RWPE1 (cell line): ENCODE measurements at regions not wholly inside any gene's neighbourhood (a gene's known extent, or its start where the extent isn't known, plus 50 kb on each side); places are given as distances from the start of the nearest gene placed in this dataset.

Experiments used
- CTCF ChIA-PET: fragments of 350-600 bp; sonication (Branson Sonifier 250); formaldehyde crosslinking; extraction: SDS; loops from one replicate; lab custom pipeline; 2021; lab: Yijun Ruan, JAX
- POLR2A ChIA-PET: fragments of 400-600 bp; formaldehyde crosslinking; extraction: SDS; loops from one replicate; lab custom pipeline; 2020; ENCODE audit warnings: antibody characterized with exemption; ENCODE audit not compliant: low non-redundant PET; lab: Yijun Ruan, JAX
- DNase-seq: peaks from one replicate; pipeline ENCODE4 v3.0.0; 2012; ENCODE audit warnings: low spot score
- H3K27ac ChIP-seq: fragments of 450-650 bp; 2 replicates; pipeline ENCODE4 v1.5.1; 2017
- TF ChIP-seq, protein P1 (sequence below): fragments of 450-650 bp; conservative IDR thresholded peaks from 2 replicates; pipeline ENCODE4 v1.5.1; 2017; ENCODE audit warnings: low read depth, mild to moderate bottlenecking

DNA sequence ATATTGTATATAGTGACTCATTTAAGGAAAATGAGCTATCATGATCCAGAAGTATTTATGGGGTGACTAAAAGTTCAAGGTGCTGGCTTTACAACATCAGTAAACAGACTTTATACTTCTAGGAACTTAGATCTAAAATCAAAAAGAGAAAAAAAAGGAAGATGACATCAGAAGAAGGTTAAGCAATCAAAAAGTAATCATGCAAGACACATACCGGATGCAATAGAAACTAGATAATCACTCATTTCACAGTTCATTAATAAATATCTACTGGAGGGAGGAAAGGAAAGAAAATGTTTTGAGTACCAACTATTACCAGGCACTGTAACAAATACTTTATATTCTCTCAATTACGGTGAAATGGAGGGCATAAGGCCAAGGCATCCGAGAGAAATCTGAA lies 276.4 kb downstream of the SPRY1 start:
- no peak overlapping the region for H3K27ac ChIP-seq
- POLR2A ChIA-PET: no interaction called here
- TF ChIP-seq, protein P1, sequence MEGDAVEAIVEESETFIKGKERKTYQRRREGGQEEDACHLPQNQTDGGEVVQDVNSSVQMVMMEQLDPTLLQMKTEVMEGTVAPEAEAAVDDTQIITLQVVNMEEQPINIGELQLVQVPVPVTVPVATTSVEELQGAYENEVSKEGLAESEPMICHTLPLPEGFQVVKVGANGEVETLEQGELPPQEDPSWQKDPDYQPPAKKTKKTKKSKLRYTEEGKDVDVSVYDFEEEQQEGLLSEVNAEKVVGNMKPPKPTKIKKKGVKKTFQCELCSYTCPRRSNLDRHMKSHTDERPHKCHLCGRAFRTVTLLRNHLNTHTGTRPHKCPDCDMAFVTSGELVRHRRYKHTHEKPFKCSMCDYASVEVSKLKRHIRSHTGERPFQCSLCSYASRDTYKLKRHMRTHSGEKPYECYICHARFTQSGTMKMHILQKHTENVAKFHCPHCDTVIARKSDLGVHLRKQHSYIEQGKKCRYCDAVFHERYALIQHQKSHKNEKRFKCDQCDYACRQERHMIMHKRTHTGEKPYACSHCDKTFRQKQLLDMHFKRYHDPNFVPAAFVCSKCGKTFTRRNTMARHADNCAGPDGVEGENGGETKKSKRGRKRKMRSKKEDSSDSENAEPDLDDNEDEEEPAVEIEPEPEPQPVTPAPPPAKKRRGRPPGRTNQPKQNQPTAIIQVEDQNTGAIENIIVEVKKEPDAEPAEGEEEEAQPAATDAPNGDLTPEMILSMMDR: no peak
- peak; percentile 23 for DNase-seq
- CTCF ChIA-PET: no interaction called here

DNA sequence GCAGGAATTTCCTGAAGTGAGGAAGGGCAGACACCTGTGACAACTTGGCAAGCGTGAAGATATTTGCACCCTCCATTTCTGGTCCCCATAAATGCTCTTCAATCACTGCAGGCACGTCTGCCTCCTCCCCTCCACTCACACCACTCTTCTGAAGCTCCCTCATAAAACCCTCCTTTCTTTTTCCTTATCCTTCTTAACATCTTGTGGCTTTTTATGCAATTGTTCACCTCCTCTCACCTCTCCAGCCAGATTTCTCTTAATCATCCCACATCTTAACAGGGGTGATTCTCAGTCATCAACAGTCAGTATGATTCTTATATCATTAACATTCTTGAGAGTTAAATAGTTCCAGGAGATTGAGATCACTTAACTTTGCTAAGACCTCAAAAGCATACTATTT lies 277.4 kb downstream of the SPRY1 start:
- CTCF ChIA-PET: no interaction called here
- POLR2A ChIA-PET: no interaction called here
- no peak for DNase-seq
- H3K27ac ChIP-seq: no peak overlapping the region
- TF ChIP-seq, protein P1: no peak

DNA sequence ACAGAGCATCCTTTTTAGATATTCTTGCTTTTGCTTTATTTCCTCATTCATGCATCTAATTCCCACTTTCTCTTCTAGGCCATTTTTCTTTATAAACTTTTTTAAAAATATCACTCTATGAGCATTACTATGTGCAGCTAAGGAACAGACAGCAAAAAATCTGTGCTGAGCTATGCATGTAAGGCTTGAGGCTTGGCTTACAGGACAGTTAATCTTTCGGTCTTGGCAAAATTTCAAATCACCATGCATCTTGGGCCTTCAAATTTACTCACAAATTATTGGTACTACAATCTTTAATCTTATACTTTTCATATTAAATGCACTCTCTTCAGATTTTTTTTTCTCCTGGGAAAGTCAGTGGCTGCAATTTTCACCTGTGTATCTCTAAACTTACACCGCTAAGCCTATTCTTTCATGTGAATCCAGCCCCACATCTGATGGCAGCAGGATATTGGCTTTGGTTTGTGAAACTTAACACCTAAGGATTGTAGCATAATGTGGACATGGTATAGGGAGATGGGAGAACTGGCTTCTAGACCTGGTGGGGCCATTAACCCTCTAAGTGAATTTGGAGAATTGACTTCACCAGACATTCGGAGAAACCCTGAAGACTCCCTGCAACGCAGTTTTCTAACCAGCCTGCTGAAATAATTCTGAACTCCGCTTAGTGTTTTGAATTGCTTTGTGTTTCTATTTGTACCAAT lies 278.3 kb downstream of the SPRY1 start:
- no peak overlapping the region for H3K27ac ChIP-seq
- CTCF ChIA-PET: interaction anchor here (0.5 kb wide), 1 partner anchor 118 kb away, joined by 3 read pairs; no protein-coding TSS in a partner anchor
- DNase-seq: no peak
- POLR2A ChIA-PET: no interaction called here
- TF ChIP-seq, protein P1: no peak

DNA sequence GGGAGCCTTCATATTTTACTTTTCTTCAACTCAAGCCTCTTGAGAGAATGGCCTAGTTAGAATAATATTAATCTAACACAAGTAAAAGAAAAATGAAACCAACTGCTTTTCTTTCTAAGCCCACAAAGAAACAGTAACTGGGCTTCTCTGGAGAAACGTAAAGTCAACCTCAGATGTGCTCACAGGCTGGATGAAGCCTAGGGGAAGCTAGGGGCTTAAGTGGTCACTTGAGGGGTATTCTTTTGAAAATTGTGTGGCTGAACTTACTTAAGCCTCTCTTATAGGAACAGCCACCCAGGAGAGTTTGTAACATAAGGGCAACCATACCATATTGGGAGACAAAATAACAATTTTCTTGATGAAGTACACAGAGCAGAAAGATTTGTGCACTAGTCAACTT lies 279.0 kb downstream of the SPRY1 start:
- no peak for DNase-seq
- TF ChIP-seq, protein P1: no peak
- H3K27ac ChIP-seq: no peak overlapping the region
- ChIA-PET CTCF (interaction anchor here (0.6 kb wide), 1 partner anchor 530 kb away, joined by 4 read pairs; no protein-coding TSS in a partner anchor), POLR2A (no interaction called here)

DNA sequence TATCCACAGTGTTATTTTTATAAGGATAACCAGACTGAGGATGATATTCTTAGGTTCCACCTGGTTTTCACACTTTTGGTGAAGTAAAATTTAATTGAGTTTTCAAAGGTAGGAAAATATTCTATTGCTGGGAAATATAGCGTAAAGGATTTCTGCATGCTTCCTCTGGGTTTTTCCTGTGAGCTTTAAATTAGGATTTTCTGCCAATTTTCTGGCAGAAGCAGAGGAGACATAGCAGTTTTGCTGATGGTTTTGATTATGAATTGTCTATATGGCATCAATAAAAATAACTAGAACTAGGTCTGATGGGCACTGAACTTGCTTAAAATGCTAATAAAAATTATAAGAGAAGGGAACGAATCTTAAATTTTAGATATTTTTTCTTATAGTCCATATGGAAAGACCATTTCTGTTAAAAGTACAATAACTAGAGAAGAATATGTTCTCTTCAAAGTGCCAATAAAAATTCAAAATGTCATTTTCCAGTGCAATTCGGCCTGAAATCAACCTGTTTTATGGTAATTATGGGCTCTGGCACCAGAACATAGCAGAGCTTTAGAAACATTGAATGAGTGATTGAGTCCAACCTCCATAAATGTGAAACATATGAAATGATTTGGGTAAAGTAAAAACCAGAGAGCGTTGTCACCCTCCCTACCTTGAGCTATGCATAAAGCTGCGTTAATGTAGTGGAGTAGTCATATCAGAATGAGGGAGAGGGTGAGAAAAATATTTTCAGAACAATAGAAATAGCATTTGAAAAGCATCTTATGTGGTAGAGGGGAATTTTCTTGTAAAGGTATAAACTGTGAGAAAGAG lies 279.7 kb downstream of the SPRY1 start:
- DNase-seq: no peak
- ChIA-PET POLR2A (no interaction called here), CTCF (interaction anchor here (0.6 kb wide), 2 partner anchors 529 to 1363 kb away, joined by 3 to 4 read pairs; no protein-coding TSS in a partner anchor)
- no peak overlapping the region for H3K27ac ChIP-seq
- TF ChIP-seq, protein P1: no peak

DNA sequence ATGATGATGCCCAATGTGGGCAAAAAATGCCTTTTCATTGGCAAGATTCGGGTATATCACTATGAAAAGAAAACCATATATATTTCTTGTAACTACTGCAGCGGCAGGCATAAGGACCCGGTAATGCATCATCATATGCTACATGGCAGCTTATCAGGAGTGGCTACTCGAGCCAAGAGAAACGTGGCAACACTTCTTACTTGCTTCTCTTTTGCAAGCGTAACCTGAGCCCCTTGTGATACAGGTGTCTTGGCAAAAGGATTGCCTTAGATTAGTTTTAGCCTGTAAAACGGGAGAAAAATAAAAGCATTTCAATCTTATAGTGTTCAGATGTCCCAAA lies 280.3 kb downstream of the SPRY1 start:
- ChIA-PET POLR2A (no interaction called here), CTCF (interaction anchor here (0.6 kb wide), 1 partner anchor 1364 kb away, joined by 3 read pairs; no protein-coding TSS in a partner anchor)
- DNase-seq: no peak
- H3K27ac ChIP-seq: no peak overlapping the region
- TF ChIP-seq, protein P1: no peak
